ENCODE measurements at regions not wholly inside any gene's neighbourhood (a gene's known extent, or its start where the extent isn't known, plus 50 kb on each side); places are given as distances from the start of the nearest gene placed in this dataset.

- TF ChIP-seq NFXL1 (IDR thresholded peaks at IDR 0.05; ENCODE audit: borderline replicate concordance) = no peak
- no peak for TF ChIP-seq ZBED1 (IDR thresholded peaks at IDR 0.05; ENCODE audit: borderline replicate concordance)
- TF ChIP-seq TCF3 (IDR thresholded peaks at IDR 0.05; ENCODE audit: borderline replicate concordance, insufficient read depth, low read depth, low read length) = no peak
- TF ChIP-seq RAD21 (IDR thresholded peaks at IDR 0.05; ENCODE audit: insufficient read depth, low read depth, low read length) = no peak
- Histone ChIP-seq H3K79me2 (ENCODE audit: control insufficient read depth, insufficient read depth, low read length) (no peaks in the 10 kb centered on the region), H3K4me2 (ENCODE audit: control insufficient read depth, insufficient read depth) (no peak overlapping the region), H3K4me3 (no peak overlapping the region), H3K4me1 (ENCODE audit: control insufficient read depth, insufficient read depth, low read length) (no peaks in the 10 kb centered on the region), H3K36me3 (ENCODE audit: control insufficient read depth in 2 of 2, insufficient read depth in 2 of 2, low read length in 1 of 2) (no peaks in the 10 kb centered on the region), H2AFZ (ENCODE audit: control insufficient read depth, low read depth, low read length) (no peak overlapping the region), H3K9ac (ENCODE audit: control insufficient read depth, insufficient read depth, low read length) (no peak overlapping the region), H4K20me1 (ENCODE audit: control insufficient read depth, insufficient read depth) (no peaks in the 10 kb centered on the region), H3K27ac (ENCODE audit: control insufficient read depth, insufficient read depth) (no peak overlapping the region), H3K27me3 (replicated peaks in 1 of 2; ENCODE audit: control insufficient read depth in 2 of 2, insufficient read depth in 2 of 2, low read length in 1 of 2) (no peaks in the 10 kb centered on the region), H3K9me3 (replicated peaks; ENCODE audit: control insufficient read depth, insufficient read depth, low read length) (no peaks in the 10 kb centered on the region)
- ATAC-seq (no peak), FAIRE-seq (no peak), DNase-seq (ENCODE audit: low read depth, low spot score) (no peak)
- RAD21 ChIA-PET (ENCODE audit: unreplicated experiment) = no interaction called here
- CTCF ChIA-PET = interaction anchor here (0.6 kb wide), 1 partner anchor 133 kb away, joined by 3 read pairs; no protein-coding TSS in a partner anchor
- BruUV-seq (replicated peaks) = no TSS peak
- SMC1A ChIA-PET (ENCODE audit: uncharacterized antibody, unreplicated experiment) = interaction anchor here (0.6 to 1.5 kb wide), 2 partner anchors 9 to 41 kb away, joined by 3 to 4 read pairs; no protein-coding TSS in a partner anchor
- POLR2A ChIA-PET = no interaction called here
- 18% methylated on average over 4 of the region's 4 CpGs for WGBS (ENCODE audit: insufficient coverage, insufficient replicate concordance, low lambda C conversion rate, missing lambda C conversion rate)
- intact Hi-C loops (cut with micrococcal nuclease; ENCODE audit: unreplicated experiment) (no loop called here), in situ Hi-C loops (cut with MboI) (no loop called here)
These were observed 264.1 kb upstream of the THUMPD2 start for GRCh38 chr2:40043191-40043590.

- no peaks in the 10 kb centered on the region for H3K79me2 ChIP-seq (ENCODE audit: control insufficient read depth, insufficient read depth, low read length)
- H3K27me3 ChIP-seq (replicated peaks in 1 of 2; ENCODE audit: control insufficient read depth in 2 of 2, insufficient read depth in 2 of 2, low read length in 1 of 2) = no peaks in the 10 kb centered on the region
- no peaks in the 10 kb centered on the region for H3K9me3 ChIP-seq (replicated peaks; ENCODE audit: control insufficient read depth, insufficient read depth, low read length)
- FAIRE-seq (no peak), ATAC-seq (no peak), DNase-seq (ENCODE audit: low read depth, low spot score) (no peak)
- 7% methylated on average over 6 of the region's 6 CpGs for WGBS (ENCODE audit: insufficient coverage, insufficient replicate concordance, low lambda C conversion rate, missing lambda C conversion rate)
- no peak overlapping the region for H2AFZ ChIP-seq (ENCODE audit: control insufficient read depth, low read depth, low read length)
- H3K36me3 ChIP-seq (ENCODE audit: control insufficient read depth in 2 of 2, insufficient read depth in 2 of 2, low read length in 1 of 2) = no peaks in the 10 kb centered on the region
- no TSS peak for BruUV-seq (replicated peaks)
- no peaks in the 10 kb centered on the region for H4K20me1 ChIP-seq (ENCODE audit: control insufficient read depth, insufficient read depth)
- SMC1A ChIA-PET (ENCODE audit: uncharacterized antibody, unreplicated experiment) = no interaction called here
- no peak overlapping the region for H3K9ac ChIP-seq (ENCODE audit: control insufficient read depth, insufficient read depth, low read length)
- no peak for TF ChIP-seq NR2F1 (conservative IDR thresholded peaks at IDR 0.05)
- no peak for TF ChIP-seq FOS (IDR thresholded peaks at IDR 0.05; ENCODE audit: borderline replicate concordance, extremely low read depth, insufficient read length)
- no peak for TF ChIP-seq SP1 (IDR thresholded peaks at IDR 0.05; ENCODE audit: low read depth, low read length)
- no peaks in the 10 kb centered on the region for H3K4me1 ChIP-seq (ENCODE audit: control insufficient read depth, insufficient read depth, low read length)
- RAD21 ChIA-PET (ENCODE audit: unreplicated experiment) = no interaction called here
- POLR2A ChIA-PET = no interaction called here
- in situ Hi-C loops (cut with MboI) = no loop called here
- CTCF ChIA-PET = no interaction called here
- no peak overlapping the region for H3K27ac ChIP-seq (ENCODE audit: control insufficient read depth, insufficient read depth)
- intact Hi-C loops (cut with micrococcal nuclease; ENCODE audit: unreplicated experiment) = no loop called here
- H3K4me2 ChIP-seq (ENCODE audit: control insufficient read depth, insufficient read depth) = no peak overlapping the region
- no peak overlapping the region for H3K4me3 ChIP-seq
These were observed 262.6 kb upstream of the THUMPD2 start for GRCh38 chr2:40041422-40042382.

Measured in GM12878 (cell line).